Anterior cingulate cortex (tissue), 58 donors: ENCODE measurements at regions not wholly inside any gene's neighbourhood (a gene's known extent, or its start where the extent isn't known, plus 50 kb on each side); places are given as distances from the start of the nearest gene placed in this dataset.

ENCODE experiments used
- DNase-seq, 58 donors: peaks; one replicate each; lab custom pipeline; 2025; lab: John Stamatoyannopoulos, UW

- DNase-seq = no peak
These were observed 55.1 kb upstream of the PAGE4 start for GRCh38 chrX:49773993-49774392.

GRCh38 chrX:49767236-49767635 lies 61.9 kb upstream of the PAGE4 start:
- DNase-seq = no peak

GRCh38 chrX:49762175-49762720 lies 66.5 kb upstream of the PAGE1 start:
- no peak for DNase-seq

GRCh38 chrX:49761481-49761880 lies 65.7 kb upstream of the PAGE1 start:
- no peak for DNase-seq

GRCh38 chrX:49760290-49760890 lies 64.6 kb upstream of the PAGE1 start:
- DNase-seq = no peak

GRCh38 chrX:49756692-49757091 lies 60.9 kb upstream of the PAGE1 start:
- DNase-seq = no peak

GRCh38 chrX:49754233-49754857 lies 58.6 kb upstream of the PAGE1 start:
- DNase-seq = peak in 16 of 58 donors; percentile 0 to 5 (median 1)

GRCh38 chrX:49753691-49754090 lies 57.9 kb upstream of the PAGE1 start:
- no peak for DNase-seq

- DNase-seq = no peak
These were observed 52.6 kb upstream of the PAGE1 start for GRCh38 chrX:49748211-49748956.

- DNase-seq = no peak
These were observed 50.5 kb upstream of the PAGE1 start for GRCh38 chrX:49746306-49746705.
